LNCAP (cell line): ENCODE measurements at regions not wholly inside any gene's neighbourhood (a gene's known extent, or its start where the extent isn't known, plus 50 kb on each side); places are given as distances from the start of the nearest gene placed in this dataset.

Experiments
- TF ChIP-seq, protein P1 (sequence below): fragments of 450-650 bp; IDR thresholded peaks from 2 replicates; pipeline ENCODE4 v1.5.1; 2017; ENCODE audit warnings: mild to moderate bottlenecking

DNA sequence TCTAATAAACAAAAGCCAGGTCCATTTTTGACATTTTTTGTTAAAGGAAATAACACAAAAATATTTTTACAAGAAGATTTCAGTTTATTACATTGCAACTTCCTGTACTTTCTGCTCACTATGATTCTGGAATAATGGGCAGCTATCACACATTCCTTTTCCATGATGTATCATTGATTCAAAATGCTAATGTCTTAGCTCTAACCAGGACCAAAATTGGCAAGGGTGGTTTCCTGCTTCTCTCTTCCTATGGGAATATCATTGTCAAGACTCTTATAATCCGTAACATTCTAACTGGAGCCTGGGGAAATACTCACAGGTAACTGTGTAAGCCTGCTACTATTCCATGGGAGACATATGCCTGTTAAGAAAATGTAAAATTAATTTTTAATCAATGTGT, 218.6 kb downstream of the DCAF12L2 start:
- TF ChIP-seq, protein P1, sequence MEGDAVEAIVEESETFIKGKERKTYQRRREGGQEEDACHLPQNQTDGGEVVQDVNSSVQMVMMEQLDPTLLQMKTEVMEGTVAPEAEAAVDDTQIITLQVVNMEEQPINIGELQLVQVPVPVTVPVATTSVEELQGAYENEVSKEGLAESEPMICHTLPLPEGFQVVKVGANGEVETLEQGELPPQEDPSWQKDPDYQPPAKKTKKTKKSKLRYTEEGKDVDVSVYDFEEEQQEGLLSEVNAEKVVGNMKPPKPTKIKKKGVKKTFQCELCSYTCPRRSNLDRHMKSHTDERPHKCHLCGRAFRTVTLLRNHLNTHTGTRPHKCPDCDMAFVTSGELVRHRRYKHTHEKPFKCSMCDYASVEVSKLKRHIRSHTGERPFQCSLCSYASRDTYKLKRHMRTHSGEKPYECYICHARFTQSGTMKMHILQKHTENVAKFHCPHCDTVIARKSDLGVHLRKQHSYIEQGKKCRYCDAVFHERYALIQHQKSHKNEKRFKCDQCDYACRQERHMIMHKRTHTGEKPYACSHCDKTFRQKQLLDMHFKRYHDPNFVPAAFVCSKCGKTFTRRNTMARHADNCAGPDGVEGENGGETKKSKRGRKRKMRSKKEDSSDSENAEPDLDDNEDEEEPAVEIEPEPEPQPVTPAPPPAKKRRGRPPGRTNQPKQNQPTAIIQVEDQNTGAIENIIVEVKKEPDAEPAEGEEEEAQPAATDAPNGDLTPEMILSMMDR = no peak

- TF ChIP-seq, protein P1 = no peak
These were observed 213.1 kb downstream of the DCAF12L2 start for GRCh38 chrX:125952973-125953372.

DNA sequence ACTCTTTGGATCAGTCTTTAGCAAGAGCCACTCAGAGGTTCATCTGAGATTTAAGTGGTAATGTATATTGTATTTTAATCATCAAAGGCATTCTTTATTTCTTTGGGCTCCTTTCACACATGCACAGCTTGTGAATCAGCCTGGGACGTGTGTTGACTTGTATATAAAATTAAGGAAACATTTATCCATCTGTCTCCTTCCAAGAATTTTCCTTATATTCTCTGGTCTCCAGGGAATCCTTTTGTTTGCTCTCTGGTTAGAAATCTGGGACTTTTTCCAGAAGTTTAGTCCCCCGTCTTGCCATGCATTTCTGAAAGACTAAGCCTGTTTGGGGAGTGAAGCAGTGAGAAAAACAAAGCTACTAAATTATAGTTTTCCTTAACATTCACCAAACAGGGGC, 212.3 kb downstream of the DCAF12L2 start:
- TF ChIP-seq, protein P1 = no peak

- TF ChIP-seq, protein P1 = no peak
These were observed 211.9 kb downstream of the DCAF12L2 start for GRCh38 chrX:125954236-125954635.

- TF ChIP-seq, protein P1 = no peak
These were observed 188.2 kb downstream of the DCAF12L2 start for GRCh38 chrX:125977851-125978250.

GRCh38 chrX:125998432-125998831, 167.7 kb downstream of the DCAF12L2 start:
- TF ChIP-seq, protein P1 = peak; percentile 60

GRCh38 chrX:126027229-126027628, 138.9 kb downstream of the DCAF12L2 start:
- TF ChIP-seq, protein P1 = no peak

GRCh38 chrX:126030021-126030420, 136.1 kb downstream of the DCAF12L2 start:
- TF ChIP-seq, protein P1 = no peak
